K562 (cell line): ENCODE measurements at regions not wholly inside any gene's neighbourhood (a gene's known extent, or its start where the extent isn't known, plus 50 kb on each side); places are given as distances from the start of the nearest gene placed in this dataset.

Experiments used
- ATAC-seq: fragments of 200-7000 bp; cut with Tn5 transposase; 3 replicates; pipeline ENCODE4 v1.9.1; 2020; ENCODE audit warnings: moderate library complexity
- BruUV-seq: library from RNA; stranded (reverse); fragments of 400-500 nt; replicated peaks from 2 replicates; lab custom pipeline; 2021; lab: Mats Ljungman, UMichigan
- CTCF ChIA-PET: fragments of 300-600 bp; formaldehyde crosslinking; extraction: SDS; loops from one replicate; lab custom pipeline; 2021; ENCODE audit warnings: low intra/inter-chr PET ratio; lab: Yijun Ruan, JAX
- POLR2A ChIA-PET: fragments of 300-600, 350-650 bp; sonication (Branson Sonifier 250); formaldehyde crosslinking; extraction: SDS; loops from one replicate; lab custom pipeline; 2021; ENCODE audit warnings: antibody characterized with exemption, inconsistent platforms; lab: Yijun Ruan, JAX
- DNase-seq, 4 experiments: peaks; one replicate each; pipeline versions ENCODE4 v3.0.0 to v3.0.0-alpha.2; 2011 to 2018; ENCODE audit warnings: low spot score in 3 of 4, mixed read lengths in 3 of 4; ENCODE audit errors: extremely low read depth in 1 of 4
- FAIRE-seq: peaks from 2 replicates; lab custom pipeline; 2011; peaks lifted over from hg19 to GRCh38; lab: Jason Lieb, UNC
- H2AFZ ChIP-seq: 2 replicates; pipeline ENCODE4 v1.6.0; 2011; ENCODE audit warnings: low read depth, low read length, control low read depth, inconsistent platforms
- H3K27ac ChIP-seq: fragments of 200-600 bp; 3 replicates; pipeline ENCODE4 v1.8.0; 2011; ENCODE audit warnings: low read depth, mild to moderate bottlenecking, control low read depth, inconsistent platforms, low read length, moderate library complexity, mixed read lengths; ENCODE audit errors: extremely low read depth
- H3K27me3 ChIP-seq, 2 experiments: fragments of 300-600 bp in 1 of 2; 2 replicates in 1 of 2; 3 replicates in 1 of 2; pipeline versions ENCODE4 v1.6.0 to v1.8.0; 2011; ENCODE audit warnings: inconsistent platforms in 2 of 2, low read length in 2 of 2, mild to moderate bottlenecking in 1 of 2, mixed read lengths in 1 of 2, moderate library complexity in 1 of 2; ENCODE audit not compliant: control insufficient read depth in 2 of 2, insufficient read depth in 2 of 2
- H3K36me3 ChIP-seq: fragments of 300-600 bp; 3 replicates; pipeline ENCODE4 v1.8.0; 2011; ENCODE audit warnings: mild to moderate bottlenecking, low read length, inconsistent platforms; ENCODE audit not compliant: control insufficient read depth, insufficient read depth
- H3K4me1 ChIP-seq, 2 experiments: fragments of 200-600 bp in 1 of 2; replicated peaks in 1 of 2; 2 replicates in 1 of 2; 3 replicates in 1 of 2; pipeline versions ENCODE4 v1.5.1 to v1.8.0; 2011; ENCODE audit warnings: inconsistent platforms in 2 of 2, low read length in 2 of 2, mild to moderate bottlenecking in 1 of 2, mixed read lengths in 1 of 2, moderate library complexity in 1 of 2; ENCODE audit not compliant: control insufficient read depth in 2 of 2, insufficient read depth in 2 of 2
- H3K4me2 ChIP-seq: 2 replicates; pipeline ENCODE4 v1.6.1; 2011; ENCODE audit warnings: low read length, control low read depth, inconsistent platforms, mixed read lengths; ENCODE audit not compliant: insufficient read depth
- H3K4me3 ChIP-seq: fragments of 200-600 bp; sonication (generic), shearing (Covaris generic); 2 replicates; pipeline ENCODE4 v1.5.1; 2016; ENCODE audit warnings: control low read depth, inconsistent platforms
- H3K79me2 ChIP-seq: fragments of 200-600 bp; 3 replicates; pipeline ENCODE4 v1.8.0; 2011; ENCODE audit warnings: low read length, inconsistent platforms; ENCODE audit not compliant: control insufficient read depth, insufficient read depth
- H3K9ac ChIP-seq, 2 experiments: 2 replicates each; pipeline versions ENCODE4 v1.6.0 to v1.6.1; 2011; ENCODE audit warnings: low read depth in 2 of 2, low read length in 2 of 2, control low read depth in 1 of 2, inconsistent platforms in 1 of 2, mild to moderate bottlenecking in 1 of 2, mixed read lengths in 1 of 2; ENCODE audit not compliant: insufficient read depth in 1 of 2
- H3K9me1 ChIP-seq: one replicate; pipeline ENCODE4 v1.6.0; 2011; ENCODE audit warnings: inconsistent platforms, mild to moderate bottlenecking, low read length, moderate library complexity; ENCODE audit not compliant: control insufficient read depth, insufficient read depth
- H3K9me3 ChIP-seq: replicated peaks from 2 replicates; pipeline ENCODE4 v1.5.1; 2011; ENCODE audit warnings: low read depth, low read length, inconsistent platforms; ENCODE audit not compliant: control insufficient read depth, insufficient read depth
- H4K20me1 ChIP-seq: replicated peaks from 2 replicates; pipeline ENCODE4 v1.6.1; 2011; ENCODE audit warnings: low read length, inconsistent platforms, mixed read lengths; ENCODE audit not compliant: control insufficient read depth, insufficient read depth
- BACH1 ChIP-seq: fragments of 200-800 bp; sonication (Bioruptor generic); IDR thresholded peaks from 2 replicates; pipeline ENCODE4 v1.6.1; 2016; ENCODE audit warnings: missing genetic modification characterization, missing compliant biosample characterization
- DDX20 ChIP-seq: fragments of 450-650 bp; IDR thresholded peaks from 2 replicates; pipeline ENCODE4 v1.6.1; 2016; ENCODE audit warnings: missing genetic modification characterization, low read depth, mild to moderate bottlenecking, missing compliant biosample characterization, moderate library complexity
- EGR1 ChIP-seq: fragments of 450-650 bp; conservative IDR thresholded peaks from 2 replicates; pipeline ENCODE4 v1.6.1; 2017; ENCODE audit warnings: mild to moderate bottlenecking
- JUN ChIP-seq, 2 experiments: sonication (generic) in 1 of 2; formaldehyde crosslinking in 1 of 2; IDR thresholded peaks; 2 replicates each; pipeline versions ENCODE4 v1.6.1 to v1.8.0; 2012 to 2022; ENCODE audit warnings: borderline replicate concordance in 2 of 2, mild to moderate bottlenecking in 2 of 2, improper control_type of control experiment in 1 of 2, low read depth in 1 of 2, low read length in 1 of 2, missing genetic modification reagents in 1 of 2
- MAX ChIP-seq: sonication (generic); formaldehyde crosslinking; IDR thresholded peaks from 2 replicates; pipeline ENCODE4 v1.9.0; 2022; ENCODE audit warnings: mild to moderate bottlenecking, missing genetic modification reagents
- NFE2 ChIP-seq: IDR thresholded peaks from 2 replicates; pipeline ENCODE4 v1.6.1; 2014; ENCODE audit warnings: antibody characterized with exemption, low read depth
- PKNOX1 ChIP-seq: fragments of 450-650 bp; IDR thresholded peaks from 2 replicates; pipeline ENCODE4 v1.6.1; 2016
- RAD51 ChIP-seq: fragments of 450-650 bp; IDR thresholded peaks from 2 replicates; pipeline ENCODE4 v1.7.1; 2016; ENCODE audit warnings: low read depth, mild to moderate bottlenecking, borderline replicate concordance
- RFX1 ChIP-seq: fragments of 450-650 bp; IDR thresholded peaks from 2 replicates; pipeline ENCODE4 v1.6.1; 2016; ENCODE audit warnings: mild to moderate bottlenecking, moderate library complexity
- TRIM24 ChIP-seq, 2 experiments: fragments of 450-650 bp; IDR thresholded peaks; 2 replicates each; pipeline ENCODE4 v1.6.1; 2016
- USF2 ChIP-seq: sonication (generic); formaldehyde crosslinking; IDR thresholded peaks from 2 replicates; pipeline ENCODE4 v1.5.0; 2020; ENCODE audit warnings: missing genetic modification reagents
- ZNF436 ChIP-seq: fragments of 250-450, 450-650 bp; sonication (Bioruptor Pico); formaldehyde crosslinking; IDR thresholded peaks from 2 replicates; pipeline ENCODE4 v1.7.0; 2020; ENCODE audit warnings: mild to moderate bottlenecking
- ZNF445 ChIP-seq: fragments of 250-450 bp; sonication (Bioruptor Pico); IDR thresholded peaks from 2 replicates; pipeline ENCODE4 v1.4.0; 2020; ENCODE audit warnings: low read depth, mild to moderate bottlenecking, moderate library complexity
- ZNF655 ChIP-seq: fragments of 250-450 bp; sonication (Bioruptor Pico); IDR thresholded peaks from 2 replicates; pipeline ENCODE4 v1.5.0; 2021
- ZNF75A ChIP-seq: fragments of 450-650 bp; formaldehyde crosslinking; IDR thresholded peaks from 2 replicates; pipeline ENCODE4 v1.4.0; 2020; ENCODE audit warnings: mild to moderate bottlenecking
- ZNF778 ChIP-seq: fragments of 450-650 bp; formaldehyde crosslinking; IDR thresholded peaks from 2 replicates; pipeline ENCODE4 v1.4.0; 2020; ENCODE audit warnings: mild to moderate bottlenecking, moderate library complexity
- WGBS: fragments of 100-300 bp; shearing (Covaris generic); methylation state at CpG from one replicate; pipeline ENCODE4 v1.1.6; 2016; ENCODE audit warnings: low coverage, mixed read lengths; ENCODE audit not compliant: insufficient coverage; ENCODE audit errors: missing lambda C conversion rate; 5-methylcytosine and 5-hydroxymethylcytosine counted together
- in situ Hi-C: fragments of 300-500 bp; cut with MboI; formaldehyde crosslinking; loops from 4 replicates; pipeline ENCODE4 v1.15.0; 2018; ENCODE audit warnings: inconsistent platforms, mixed read lengths
- intact Hi-C: fragments of 100-400 bp; cut with micrococcal nuclease; formaldehyde crosslinking; loops from 2 replicates; pipeline ENCODE4 v1.14.2; 2022

- TF ChIP-seq RAD51 (peak; percentile 80), PKNOX1 (peak; percentile 97), USF2 (CRISPR knock-in tag) (peak; percentile 82), NFE2 (no peak), RFX1 (peak; percentile 85)
These were observed 259.8 kb downstream of the C16orf95 start (continued) for GRCh38 chr16:87057211-87057881.

- Histone ChIP-seq H3K4me3 (no peak overlapping the region), H3K36me3 (no peaks in the 10 kb centered on the region), H3K9ac (no peak overlapping the region), H4K20me1 (no peaks in the 10 kb centered on the region), H3K9me3 (peaks cover 9% of the 10 kb centered on the region), H3K9me1 (no peaks in the 10 kb centered on the region), H3K79me2 (no peaks in the 10 kb centered on the region), H3K27me3 (peaks cover 3 to 9% of the 10 kb centered on the region in 2 experiments; a peak in 3 of 5 replicates), H2AFZ (no peak overlapping the region), H3K27ac (no peak overlapping the region), H3K4me2 (no peak overlapping the region), H3K4me1 (peaks cover 8 to 26% of the 10 kb centered on the region in 2 experiments)
- no peak for ATAC-seq
- DNase-seq, result no peak
- no TSS peak for BruUV-seq
- ChIA-PET CTCF (interaction anchor here (0.6 kb wide), 1 partner anchor 494 kb away, joined by 3 read pairs; no protein-coding TSS in a partner anchor), POLR2A (no interaction called here)
- 14% methylated on average over 25 of the region's 26 CpGs for WGBS
- in situ Hi-C loops (loop anchor here (5.0 kb wide), 1 partner anchor 491 kb away; the partner anchor contains the start of gene FOXC2), intact Hi-C loops (no loop called here)
- no peak for FAIRE-seq
- no peak for TF ChIP-seq EGR1
- no peak for TF ChIP-seq ZNF436
- TF ChIP-seq JUN (IDR thresholded peaks at IDR 0.05; ENCODE audit: borderline replicate concordance, low read depth, low read length), result no peak
- TF ChIP-seq JUN (CRISPR knock-in tag; IDR thresholded peaks at IDR 0.05; ENCODE audit: borderline replicate concordance), result no peak
- TF ChIP-seq DDX20 (tag), result no peak
- no peak for TF ChIP-seq ZNF655 (CRISPR knock-in tag)
- TF ChIP-seq ZNF445, result no peak
- TF ChIP-seq MAX (CRISPR knock-in tag), result no peak
- no peak for TF ChIP-seq ZNF75A (CRISPR knock-in tag)
- TF ChIP-seq BACH1 (tag), result no peak
- no peak for TF ChIP-seq TRIM24 (IDR thresholded peaks at IDR 0.05)
- no peak for TF ChIP-seq ZNF778
These were observed 259.1 kb downstream of the C16orf95 start for GRCh38 chr16:87057951-87058560.
